ENCODE measurements at regions not wholly inside any gene's neighbourhood (a gene's known extent, or its start where the extent isn't known, plus 50 kb on each side); places are given as distances from the start of the nearest gene placed in this dataset.

GRCh38 chr20:6845141-6845540, 77.7 kb downstream of the BMP2 start:
- TF ChIP-seq CTCF (IDR thresholded peaks at IDR 0.05; ENCODE audit: borderline replicate concordance, extremely low read depth, low read length, poor library complexity, severe bottlenecking) (no peak), EZH2 (IDR thresholded peaks at IDR 0.05; ENCODE audit: borderline replicate concordance, low read depth, low read length, severe bottlenecking) (no peak)

All from DND-41 (cell line).